ENCODE measurements at regions not wholly inside any gene's neighbourhood (a gene's known extent, or its start where the extent isn't known, plus 50 kb on each side); places are given as distances from the start of the nearest gene placed in this dataset.
"Not testable (repeated sequence)": the region's sequence is repeated elsewhere in the genome, so short reads cannot be mapped to it uniquely, and the experiment has no call there.

DNA sequence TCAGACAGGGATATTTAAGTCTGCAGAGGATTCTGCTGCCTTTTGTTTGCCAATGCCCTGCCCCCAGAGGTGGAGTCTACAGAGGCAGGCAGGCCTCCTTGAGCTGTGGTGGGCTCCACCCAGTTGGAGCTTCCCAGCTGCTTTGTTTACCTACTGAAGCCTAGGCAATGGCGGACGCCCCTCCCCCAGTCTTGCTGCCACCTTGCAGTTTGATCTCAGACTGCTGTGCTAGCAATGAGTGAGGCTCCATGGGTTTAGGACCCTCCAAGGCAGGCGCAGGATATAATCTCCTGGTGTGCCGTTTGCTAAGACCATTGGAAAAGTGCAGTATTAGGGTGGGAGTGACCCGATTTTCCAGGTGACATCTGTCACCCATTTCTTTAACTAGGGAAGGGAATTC is 132.7 kb downstream of the UNC93B1 start:
- DNase-seq = peak; percentile 49

- not testable (repeated sequence) for DNase-seq
Observed at GRCh38 chr11:67862896-67863295, 141.0 kb downstream of the UNC93B1 start.

DNA sequence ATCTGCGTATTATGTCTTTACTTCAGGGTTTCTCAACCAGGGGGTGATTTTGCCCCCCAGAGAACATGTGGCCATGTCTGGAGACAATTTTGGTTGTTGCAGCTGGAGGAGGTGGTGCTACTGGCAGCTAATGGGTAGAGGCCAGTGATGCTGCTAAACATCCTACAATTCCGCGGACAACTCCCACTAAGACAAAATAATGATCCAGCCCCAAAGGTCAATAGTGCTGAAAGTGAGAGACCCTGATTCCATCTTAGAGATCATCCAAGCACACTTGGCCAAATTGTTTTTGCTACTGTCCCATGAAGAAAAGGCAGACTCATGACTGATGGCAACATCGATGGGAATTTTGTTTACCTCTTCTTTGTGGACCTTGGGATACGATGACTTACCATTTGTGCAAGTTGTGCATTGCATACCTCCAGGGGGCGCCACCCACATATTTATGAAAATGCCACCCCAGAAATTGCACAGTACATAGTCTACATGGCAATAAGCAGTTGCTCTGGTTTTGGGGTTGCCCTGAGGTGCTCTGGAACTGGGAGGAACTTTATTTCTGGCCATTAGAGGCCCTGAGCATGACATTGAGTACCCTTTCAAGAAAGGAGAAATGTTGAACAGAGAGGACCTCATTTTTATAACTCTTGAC is 144.3 kb downstream of the UNC93B1 start:
- DNase-seq = not testable (repeated sequence)

DNA sequence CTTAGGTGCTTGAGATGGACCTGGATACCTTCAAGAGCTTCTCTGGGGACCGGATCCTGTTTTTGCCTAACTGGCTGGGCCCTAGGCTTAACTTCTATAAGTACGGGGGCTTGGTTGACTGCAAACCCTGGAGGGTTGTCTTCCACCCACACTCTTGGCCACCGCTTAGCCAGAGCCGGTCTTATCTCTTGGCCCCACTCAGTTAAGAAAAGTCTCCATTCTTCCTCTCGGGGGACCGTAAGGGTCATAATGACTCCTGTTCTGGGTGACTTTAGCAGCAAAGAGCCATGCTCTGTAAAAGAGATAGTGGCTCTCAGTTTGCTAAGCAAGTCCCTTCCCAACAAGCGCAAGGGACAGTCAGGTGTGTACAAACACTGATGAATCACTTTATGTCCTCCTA is 153.2 kb downstream of the UNC93B1 start:
- not testable (repeated sequence) for DNase-seq

- not testable (repeated sequence) for DNase-seq
Observed at GRCh38 chr11:67849766-67850165, 154.1 kb downstream of the UNC93B1 start.

DNA sequence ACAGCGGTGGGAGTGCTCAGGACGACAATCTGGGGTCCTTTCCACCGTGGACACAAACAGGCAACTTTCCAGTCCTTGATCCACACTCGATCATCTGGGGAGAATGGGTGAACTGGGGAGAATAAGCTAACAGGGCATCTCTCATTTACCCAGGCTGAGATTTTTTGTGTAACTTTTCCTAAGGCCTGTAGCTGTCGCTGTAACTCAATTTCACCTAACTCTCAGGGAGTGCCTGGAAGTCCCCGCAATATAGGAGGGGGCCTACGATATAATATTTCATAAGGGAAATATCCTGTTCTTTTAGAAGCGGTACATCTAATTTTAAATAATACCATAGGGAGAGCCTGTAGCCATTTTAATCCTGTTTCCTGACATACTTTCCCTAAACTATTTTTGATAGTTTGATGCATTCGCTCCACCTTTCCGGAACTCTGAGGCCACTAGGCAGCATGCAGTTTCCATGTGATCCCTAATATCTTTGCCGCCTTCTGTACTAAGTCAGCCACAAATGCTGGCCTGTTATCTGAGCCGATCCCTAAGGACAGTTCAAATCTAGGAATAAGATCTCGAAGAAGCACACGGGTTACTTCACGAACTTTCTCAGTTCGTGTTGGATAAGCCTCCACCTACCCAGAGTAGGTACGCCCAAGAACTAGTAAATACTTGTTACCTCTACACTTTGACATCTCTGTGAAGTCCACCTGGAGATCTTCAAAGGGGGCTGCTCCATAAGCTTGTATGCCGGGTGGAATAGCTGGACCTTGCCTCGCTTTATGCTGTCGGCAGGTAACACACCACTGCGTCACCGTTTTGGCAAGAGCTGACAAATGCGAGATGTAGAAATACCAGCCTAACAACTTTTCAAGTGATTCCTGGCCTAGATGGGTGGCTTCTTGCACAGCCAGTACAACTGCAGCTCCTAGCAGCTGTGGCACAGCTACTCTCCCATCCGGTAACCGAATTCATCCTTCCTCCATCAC is 155.7 kb downstream of the UNC93B1 start:
- not testable (repeated sequence) for DNase-seq

DNA sequence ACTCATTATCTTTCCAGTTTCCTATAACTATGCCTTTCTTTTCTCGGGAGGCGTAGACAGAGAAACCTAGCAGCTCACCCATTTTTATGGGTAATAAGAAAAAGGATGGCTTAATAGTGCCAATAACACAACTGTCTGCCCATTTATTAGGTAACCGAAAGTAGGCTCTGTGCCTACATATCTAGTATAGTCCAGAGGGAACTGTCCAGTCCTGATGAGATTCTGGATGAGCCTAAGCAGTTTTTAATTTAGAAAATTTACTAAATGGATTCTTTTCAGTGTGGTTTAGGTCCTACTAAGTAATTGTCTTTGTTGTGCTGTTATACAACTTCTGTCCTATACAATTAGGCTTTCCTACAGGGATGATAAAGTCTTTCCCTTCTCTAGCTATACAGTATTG is 157.6 kb downstream of the UNC93B1 start:
- not testable (repeated sequence) for DNase-seq

DNA sequence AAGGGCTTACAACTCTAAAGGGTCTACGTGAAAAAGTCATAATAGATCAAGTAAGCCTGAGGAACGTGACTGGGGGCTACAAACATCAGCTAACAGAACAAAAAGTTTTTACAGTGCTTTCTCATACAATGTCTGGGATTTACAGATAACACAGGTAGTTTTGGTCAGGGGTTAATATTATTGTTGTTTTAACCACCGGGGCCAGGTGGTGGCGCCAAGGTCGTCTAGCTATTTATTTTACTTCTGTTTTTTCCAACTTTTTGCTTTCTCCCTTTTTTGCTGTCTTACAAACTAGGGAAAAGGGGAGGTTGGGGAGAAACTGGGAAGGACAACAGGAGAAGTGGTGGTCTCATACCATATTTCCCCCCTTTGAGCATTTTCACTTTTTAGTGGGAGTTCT is 158.6 kb downstream of the UNC93B1 start:
- not testable (repeated sequence) for DNase-seq

GRCh38 chr11:67840599-67840998 is 163.3 kb downstream of the UNC93B1 start:
- DNase-seq = not testable (repeated sequence)

- DNase-seq = not testable (repeated sequence)
Observed at GRCh38 chr11:67830152-67830551, 155.7 kb upstream of the ALDH3B2 start.

- not testable (repeated sequence) for DNase-seq
Observed at GRCh38 chr11:67826951-67827296, 152.5 kb upstream of the ALDH3B2 start.

DNA sequence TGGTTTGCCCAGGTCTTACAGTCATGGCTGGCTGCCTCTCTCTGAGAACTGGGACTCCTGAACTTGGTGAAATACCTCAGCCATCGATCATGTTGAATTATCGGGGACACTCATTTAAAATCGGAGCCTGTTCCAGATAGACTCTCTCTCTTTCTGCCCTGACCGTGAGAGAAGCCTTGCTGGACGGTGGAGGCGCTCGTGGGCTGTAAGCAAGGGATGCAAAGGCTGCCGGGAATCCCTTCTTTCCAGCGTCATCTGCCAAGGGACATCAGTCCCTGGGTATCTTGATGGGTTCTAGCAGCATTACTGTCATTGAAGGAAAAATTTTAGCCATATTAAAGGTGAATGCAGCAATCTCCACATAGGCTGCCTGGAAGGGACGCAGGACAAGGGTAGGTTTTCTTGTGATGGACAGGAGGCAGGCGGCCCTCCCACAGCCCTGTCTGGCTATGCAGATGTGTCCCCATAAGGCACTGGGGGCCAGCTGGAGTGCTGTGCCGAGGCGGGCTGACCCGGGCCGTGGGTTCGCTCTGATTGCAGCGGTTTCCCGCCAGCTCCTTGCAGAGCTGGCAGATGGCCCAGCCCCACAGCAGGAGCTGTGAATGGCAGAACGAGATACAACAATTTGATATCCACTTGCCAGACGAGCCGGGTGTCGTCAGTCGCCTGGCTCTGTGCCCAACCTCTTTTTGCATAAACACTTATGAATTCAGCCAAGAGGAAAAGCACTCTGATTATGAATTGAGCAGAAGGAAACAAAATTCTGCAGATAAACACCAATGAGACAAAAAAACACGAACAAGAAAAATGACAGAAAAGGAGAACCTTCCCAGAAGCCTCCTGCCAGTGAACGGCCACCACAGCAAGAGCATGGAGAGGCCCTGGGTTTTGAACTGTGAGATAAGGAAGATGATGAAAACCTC is 151.9 kb upstream of the ALDH3B2 start:
- peak; percentile 86 for DNase-seq

DNA sequence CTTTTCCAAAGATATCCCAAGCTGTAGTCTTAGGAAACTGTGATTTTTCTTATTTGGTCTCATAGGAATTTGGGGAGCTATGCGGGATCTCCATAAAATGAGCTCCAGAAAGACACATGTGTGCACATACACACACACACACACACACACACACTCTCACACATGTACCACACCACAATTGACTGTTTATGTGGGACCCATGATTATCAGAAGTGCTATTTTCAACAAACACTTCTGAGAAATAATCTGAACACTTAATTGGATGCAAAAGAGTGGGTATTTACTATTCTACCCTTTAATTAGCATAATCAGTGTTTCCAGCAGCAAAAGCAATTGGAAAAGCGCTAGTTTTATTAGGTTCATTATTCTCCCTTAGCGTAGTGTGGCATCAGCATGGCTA is 150.4 kb upstream of the ALDH3B2 start:
- not testable (repeated sequence) for DNase-seq

DNA sequence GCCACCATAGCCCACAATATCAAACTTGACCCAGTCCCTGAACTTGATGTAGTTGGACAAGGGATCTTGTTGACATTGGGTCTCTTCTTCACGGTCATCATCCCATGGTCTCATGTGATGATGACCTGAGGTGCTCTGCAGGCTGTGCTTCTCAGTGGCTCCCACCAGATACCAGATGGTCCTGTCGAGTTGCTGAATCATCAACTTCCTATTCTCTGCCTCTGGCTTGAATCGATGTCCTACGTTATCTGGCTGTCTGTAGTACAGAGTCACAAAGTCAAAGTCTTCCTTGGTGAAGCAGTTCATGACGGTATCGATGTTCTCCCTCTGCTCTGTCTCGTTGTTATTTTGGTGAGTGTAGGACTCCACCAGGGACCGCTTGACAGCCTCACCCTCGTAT is 145.7 kb upstream of the ALDH3B2 start:
- DNase-seq = no peak

DNA sequence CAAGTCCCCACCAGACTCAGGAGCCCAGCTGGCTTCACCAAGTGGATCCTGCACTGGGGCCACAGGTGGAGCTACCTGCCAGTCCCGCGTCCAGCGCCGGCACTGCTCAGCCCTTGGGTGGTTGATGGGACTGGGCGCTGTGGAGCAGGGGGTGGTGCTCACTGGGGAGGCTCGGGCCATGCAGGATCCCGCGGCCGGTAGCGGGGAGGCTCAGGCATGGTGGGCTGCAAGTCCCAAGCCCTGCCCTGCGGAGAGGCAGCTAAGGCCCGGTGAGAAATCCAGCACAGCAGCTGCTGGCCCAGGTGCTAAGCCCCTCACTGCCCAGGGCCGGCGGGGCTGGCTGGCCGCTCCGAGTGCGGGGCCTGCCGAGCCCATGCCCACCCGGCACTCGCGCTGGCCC is 143.1 kb upstream of the ALDH3B2 start:
- DNase-seq = not testable (repeated sequence)

GRCh38 chr11:67809301-67809700 is 134.9 kb upstream of the ALDH3B2 start:
- not testable (repeated sequence) for DNase-seq

GRCh38 chr11:67807896-67808295 is 133.5 kb upstream of the ALDH3B2 start:
- not testable (repeated sequence) for DNase-seq

GRCh38 chr11:67806728-67807235 is 132.4 kb upstream of the ALDH3B2 start:
- not testable (repeated sequence) for DNase-seq

DNA sequence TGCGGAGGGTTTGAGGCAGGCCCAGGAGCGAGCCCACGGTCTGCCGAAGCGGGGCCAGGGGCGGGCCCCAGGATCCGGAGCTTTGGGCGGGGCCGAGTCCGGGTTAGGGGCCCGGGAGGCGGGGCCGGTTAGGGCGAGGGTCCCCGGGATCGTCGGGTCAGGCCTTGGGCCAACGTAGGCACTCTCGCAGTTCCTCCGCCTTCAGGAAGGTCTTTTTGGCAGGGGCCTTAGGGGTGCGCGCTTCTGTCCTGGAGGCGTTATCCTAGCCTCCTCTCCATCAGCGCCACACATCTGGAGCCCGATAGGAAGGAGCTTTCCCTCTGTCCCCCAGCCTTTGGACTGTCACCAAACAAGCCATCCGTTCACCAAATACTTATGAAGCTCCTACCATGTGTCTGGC is 131.8 kb upstream of the ALDH3B2 start:
- DNase-seq = not testable (repeated sequence)

- peak; percentile 96 for DNase-seq
Observed at GRCh38 chr11:67805253-67806126, 131.1 kb upstream of the ALDH3B2 start.

- DNase-seq = not testable (repeated sequence)
Observed at GRCh38 chr11:67804435-67805252, 130.2 kb upstream of the ALDH3B2 start.

Data from NCI-H2029 (cell line).